ENCODE measurements at regions not wholly inside any gene's neighbourhood (a gene's known extent, or its start where the extent isn't known, plus 50 kb on each side); places are given as distances from the start of the nearest gene placed in this dataset.

DNA sequence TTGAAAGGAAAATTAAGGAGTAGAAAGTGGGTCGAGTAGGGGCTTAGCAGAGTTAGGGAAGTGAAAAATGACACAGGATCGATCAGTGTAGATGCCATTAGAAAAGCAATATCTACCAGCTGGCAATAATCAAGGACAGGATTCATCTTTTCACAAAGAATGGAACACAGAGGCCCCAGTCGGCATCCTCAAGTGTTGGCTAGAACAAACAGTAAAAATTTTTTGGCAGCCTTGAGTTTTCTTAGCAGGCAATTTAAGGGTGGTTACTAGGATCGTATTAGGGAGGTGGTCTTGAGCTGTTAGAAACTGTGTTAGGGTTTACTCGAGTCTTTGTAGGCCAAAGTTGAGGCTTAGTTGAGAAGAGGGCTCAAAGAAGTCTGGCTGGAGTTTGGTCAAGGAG, 658.8 kb upstream of the SGO1 start:
- Histone ChIP-seq H3K18ac (ENCODE audit: low read depth, low read length) (no peak overlapping the region), H3K27me3 (ENCODE audit: control insufficient read depth, insufficient read depth, low read length) (no peaks in the 10 kb centered on the region), H4K20me1 (ENCODE audit: insufficient read depth, low read length) (no peaks in the 10 kb centered on the region), H2BK20ac (ENCODE audit: low read depth, low read length) (no peak overlapping the region), H4K8ac (ENCODE audit: low read depth in 2 of 2, low read length in 2 of 2) (no peak overlapping the region), H2BK15ac (ENCODE audit: low read depth, low read length) (no peak overlapping the region), H4K5ac (ENCODE audit: low read depth, low read length) (no peak overlapping the region), H3K9me1 (ENCODE audit: insufficient read depth, low read length) (no peaks in the 10 kb centered on the region), H3K4me3 (ENCODE audit: insufficient read depth, low read depth, low read length) (no peak overlapping the region), H2AFZ (replicated peaks; ENCODE audit: low read length, poor library complexity) (no peak overlapping the region), H3K4ac (ENCODE audit: low read depth, low read length) (no peak overlapping the region), H3K14ac (replicated peaks; ENCODE audit: low read depth, low read length) (no peak overlapping the region), H3K9me3 (ENCODE audit: control insufficient read depth, insufficient read depth, low read length) (peaks cover 3% of the 10 kb centered on the region), H4K91ac (ENCODE audit: insufficient read depth, low read depth, low read length) (no peak overlapping the region), H2BK120ac (ENCODE audit: low read depth, low read length) (no peak overlapping the region), H3K36me3 (ENCODE audit: control insufficient read depth, insufficient read depth, low read length) (no peaks in the 10 kb centered on the region), H2BK5ac (ENCODE audit: low read depth, low read length, poor library complexity, severe bottlenecking) (no peak overlapping the region), H3K56ac (ENCODE audit: extremely low read depth, insufficient read depth, low read length) (no peak overlapping the region), H2AK9ac (replicated peaks; ENCODE audit: low read depth, low read length, poor library complexity) (no peak overlapping the region), H3K4me1 (ENCODE audit: control insufficient read depth, insufficient read depth, low read length) (no peaks in the 10 kb centered on the region), H2AK5ac (ENCODE audit: low read depth, low read length) (no peak overlapping the region), H3K79me1 (ENCODE audit: low read depth in 1 of 2, low read length in 2 of 2) (no peaks in the 10 kb centered on the region), H3K4me2 (ENCODE audit: low read depth, low read length) (no peak overlapping the region), H3K9ac (ENCODE audit: low read depth, low read length) (no peak overlapping the region), H3K23ac (ENCODE audit: low read depth, low read length) (no peak overlapping the region), H3K27ac (ENCODE audit: insufficient read depth, low read length) (no peak overlapping the region)
- TF ChIP-seq MAZ (IDR thresholded peaks at IDR 0.05; ENCODE audit: borderline replicate concordance, low read depth, low read length): no peak
- TF ChIP-seq, protein P1, sequence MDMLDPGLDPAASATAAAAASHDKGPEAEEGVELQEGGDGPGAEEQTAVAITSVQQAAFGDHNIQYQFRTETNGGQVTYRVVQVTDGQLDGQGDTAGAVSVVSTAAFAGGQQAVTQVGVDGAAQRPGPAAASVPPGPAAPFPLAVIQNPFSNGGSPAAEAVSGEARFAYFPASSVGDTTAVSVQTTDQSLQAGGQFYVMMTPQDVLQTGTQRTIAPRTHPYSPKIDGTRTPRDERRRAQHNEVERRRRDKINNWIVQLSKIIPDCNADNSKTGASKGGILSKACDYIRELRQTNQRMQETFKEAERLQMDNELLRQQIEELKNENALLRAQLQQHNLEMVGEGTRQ (IDR thresholded peaks at IDR 0.05; ENCODE audit: low read depth, low read length): no peak
- TF ChIP-seq MXI1 (IDR thresholded peaks at IDR 0.05; ENCODE audit: borderline replicate concordance, low read depth, low read length): no peak
- TF ChIP-seq, protein P2, sequence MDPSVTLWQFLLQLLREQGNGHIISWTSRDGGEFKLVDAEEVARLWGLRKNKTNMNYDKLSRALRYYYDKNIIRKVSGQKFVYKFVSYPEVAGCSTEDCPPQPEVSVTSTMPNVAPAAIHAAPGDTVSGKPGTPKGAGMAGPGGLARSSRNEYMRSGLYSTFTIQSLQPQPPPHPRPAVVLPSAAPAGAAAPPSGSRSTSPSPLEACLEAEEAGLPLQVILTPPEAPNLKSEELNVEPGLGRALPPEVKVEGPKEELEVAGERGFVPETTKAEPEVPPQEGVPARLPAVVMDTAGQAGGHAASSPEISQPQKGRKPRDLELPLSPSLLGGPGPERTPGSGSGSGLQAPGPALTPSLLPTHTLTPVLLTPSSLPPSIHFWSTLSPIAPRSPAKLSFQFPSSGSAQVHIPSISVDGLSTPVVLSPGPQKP (IDR thresholded peaks at IDR 0.05; ENCODE audit: borderline replicate concordance, low read depth, low read length): no peak
- TF ChIP-seq SMC3 (IDR thresholded peaks at IDR 0.05; ENCODE audit: low read depth, low read length): no peak
- TF ChIP-seq CHD1 (IDR thresholded peaks at IDR 0.05; ENCODE audit: low read depth, low read length): no peak
- TF ChIP-seq FOS (IDR thresholded peaks at IDR 0.05; ENCODE audit: low read depth, low read length): no peak
- TF ChIP-seq POLR2A (IDR thresholded peaks at IDR 0.05; ENCODE audit: low read depth, low read length): no peak
- no peak for TF ChIP-seq RCOR1 (IDR thresholded peaks at IDR 0.05; ENCODE audit: insufficient replicate concordance, low read length)
- no peak for TF ChIP-seq RFX5 (IDR thresholded peaks at IDR 0.05; ENCODE audit: low read depth, low read length)
- TF ChIP-seq MAFK (IDR thresholded peaks at IDR 0.05; ENCODE audit: low read depth, low read length): no peak
- no peak for TF ChIP-seq BHLHE40 (IDR thresholded peaks at IDR 0.05; ENCODE audit: low read depth, low read length)
- TF ChIP-seq, protein P3, sequence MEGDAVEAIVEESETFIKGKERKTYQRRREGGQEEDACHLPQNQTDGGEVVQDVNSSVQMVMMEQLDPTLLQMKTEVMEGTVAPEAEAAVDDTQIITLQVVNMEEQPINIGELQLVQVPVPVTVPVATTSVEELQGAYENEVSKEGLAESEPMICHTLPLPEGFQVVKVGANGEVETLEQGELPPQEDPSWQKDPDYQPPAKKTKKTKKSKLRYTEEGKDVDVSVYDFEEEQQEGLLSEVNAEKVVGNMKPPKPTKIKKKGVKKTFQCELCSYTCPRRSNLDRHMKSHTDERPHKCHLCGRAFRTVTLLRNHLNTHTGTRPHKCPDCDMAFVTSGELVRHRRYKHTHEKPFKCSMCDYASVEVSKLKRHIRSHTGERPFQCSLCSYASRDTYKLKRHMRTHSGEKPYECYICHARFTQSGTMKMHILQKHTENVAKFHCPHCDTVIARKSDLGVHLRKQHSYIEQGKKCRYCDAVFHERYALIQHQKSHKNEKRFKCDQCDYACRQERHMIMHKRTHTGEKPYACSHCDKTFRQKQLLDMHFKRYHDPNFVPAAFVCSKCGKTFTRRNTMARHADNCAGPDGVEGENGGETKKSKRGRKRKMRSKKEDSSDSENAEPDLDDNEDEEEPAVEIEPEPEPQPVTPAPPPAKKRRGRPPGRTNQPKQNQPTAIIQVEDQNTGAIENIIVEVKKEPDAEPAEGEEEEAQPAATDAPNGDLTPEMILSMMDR (conservative IDR thresholded peaks at IDR 0.05; ENCODE audit: low read depth, low read length): no peak
- TF ChIP-seq RAD21 (IDR thresholded peaks at IDR 0.05; ENCODE audit: low read length): no peak
- ChIA-PET POLR2A (ENCODE audit: unreplicated experiment) (no interaction called here), CTCF (no interaction called here)
- no peak for ATAC-seq (ENCODE audit: low read depth)
- dilution Hi-C loops (cut with HindIII; ENCODE audit: low sequenced_read_pairs, unreplicated experiment): no loop called here
- intact Hi-C loops (cut with micrococcal nuclease): no loop called here
- no peak for DNase-seq
- in situ Hi-C loops (cut with MboI; ENCODE audit: low sequenced_read_pairs): no loop called here
- BruUV-seq (replicated peaks): no TSS peak
- WGBS, 2 experiments (ENCODE audit: extremely low coverage in 2 of 2, insufficient read length in 1 of 2): 0% methylated on average over 1 of the region's 5 CpGs; no CpG with 5 or more reads in 1 of the 2 experiments
